Kidney glomerular epithelial cell (primary cell): ENCODE measurements at regions not wholly inside any gene's neighbourhood (a gene's known extent, or its start where the extent isn't known, plus 50 kb on each side); places are given as distances from the start of the nearest gene placed in this dataset.

Source experiments
- DNase-seq: peaks from one replicate; lab custom pipeline; 2025; lab: John Stamatoyannopoulos, UW

DNA sequence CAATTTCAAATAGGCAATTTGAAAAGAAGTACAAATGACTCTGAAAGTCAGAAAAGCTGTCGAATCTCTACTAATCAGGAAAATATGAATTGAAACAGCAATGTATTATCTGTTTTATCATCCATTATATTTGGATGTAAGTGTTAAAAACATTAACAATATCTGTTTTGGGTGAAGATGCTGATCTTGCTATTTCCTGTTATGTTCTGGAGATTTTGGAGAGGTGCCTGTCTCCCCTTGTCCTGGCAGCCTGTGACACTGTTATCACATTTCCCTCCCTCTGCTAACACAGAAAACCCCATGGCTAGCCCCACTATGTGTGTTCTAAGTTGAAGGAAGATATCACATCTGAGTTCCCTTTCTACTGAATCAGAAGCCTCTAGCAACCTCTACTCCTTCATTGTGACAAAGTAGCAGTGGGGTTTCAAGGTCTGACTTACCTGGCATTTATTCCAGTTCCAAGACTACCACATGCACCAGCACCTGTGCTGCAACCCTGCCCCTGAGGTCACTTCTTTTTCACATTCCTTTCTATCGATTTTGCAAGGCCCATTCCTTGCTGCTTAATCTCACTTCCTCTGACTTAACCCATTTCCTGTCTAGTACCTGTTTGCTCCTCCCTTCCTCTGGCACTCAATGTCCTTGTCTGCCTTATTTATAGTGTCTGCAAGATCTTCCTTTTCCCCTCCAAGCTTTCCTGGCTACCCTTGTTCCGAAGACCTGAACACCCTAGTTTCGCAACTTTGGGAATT, 95.5 kb upstream of the COL8A1 start:
- DNase-seq, result no peak

DNA sequence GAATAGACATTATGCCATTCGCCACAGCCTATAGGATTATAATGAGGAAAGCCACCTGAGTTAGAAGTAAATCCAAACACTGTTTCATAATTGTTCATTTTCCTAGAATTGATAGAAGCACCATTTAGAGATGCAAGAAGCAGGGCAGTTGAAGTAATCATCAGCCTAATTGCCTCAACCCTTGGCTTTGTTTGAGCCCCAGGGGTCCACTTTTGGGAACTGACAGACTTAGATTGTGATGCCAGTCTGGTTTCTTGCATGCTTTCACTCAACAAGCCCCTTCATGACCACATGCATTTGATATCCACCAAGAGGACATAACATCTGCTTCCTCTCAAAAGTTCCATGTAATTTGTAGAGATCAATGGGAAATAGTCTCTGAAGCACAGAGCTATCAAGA, 97.2 kb upstream of the COL8A1 start:
- no peak for DNase-seq

DNA sequence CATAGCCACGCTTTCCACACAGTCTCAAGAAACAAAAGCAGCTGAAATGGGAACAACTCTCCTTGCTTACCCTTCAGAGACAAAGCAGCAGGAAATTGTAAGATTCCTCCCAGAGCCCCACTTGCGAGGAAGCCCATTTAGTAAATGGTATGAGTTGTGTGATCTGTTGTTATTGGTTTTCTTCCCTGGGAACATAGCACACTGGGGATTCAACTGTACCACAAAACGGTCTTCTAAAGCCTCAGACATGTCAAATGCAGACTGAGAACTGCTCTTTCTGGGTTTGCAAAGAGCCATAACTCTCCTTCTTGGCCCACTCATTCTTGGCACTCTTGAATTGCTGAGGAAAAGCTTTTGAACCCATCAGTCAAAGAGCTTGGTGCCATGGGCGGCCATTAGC, 101.0 kb upstream of the COL8A1 start:
- DNase-seq, result no peak

DNA sequence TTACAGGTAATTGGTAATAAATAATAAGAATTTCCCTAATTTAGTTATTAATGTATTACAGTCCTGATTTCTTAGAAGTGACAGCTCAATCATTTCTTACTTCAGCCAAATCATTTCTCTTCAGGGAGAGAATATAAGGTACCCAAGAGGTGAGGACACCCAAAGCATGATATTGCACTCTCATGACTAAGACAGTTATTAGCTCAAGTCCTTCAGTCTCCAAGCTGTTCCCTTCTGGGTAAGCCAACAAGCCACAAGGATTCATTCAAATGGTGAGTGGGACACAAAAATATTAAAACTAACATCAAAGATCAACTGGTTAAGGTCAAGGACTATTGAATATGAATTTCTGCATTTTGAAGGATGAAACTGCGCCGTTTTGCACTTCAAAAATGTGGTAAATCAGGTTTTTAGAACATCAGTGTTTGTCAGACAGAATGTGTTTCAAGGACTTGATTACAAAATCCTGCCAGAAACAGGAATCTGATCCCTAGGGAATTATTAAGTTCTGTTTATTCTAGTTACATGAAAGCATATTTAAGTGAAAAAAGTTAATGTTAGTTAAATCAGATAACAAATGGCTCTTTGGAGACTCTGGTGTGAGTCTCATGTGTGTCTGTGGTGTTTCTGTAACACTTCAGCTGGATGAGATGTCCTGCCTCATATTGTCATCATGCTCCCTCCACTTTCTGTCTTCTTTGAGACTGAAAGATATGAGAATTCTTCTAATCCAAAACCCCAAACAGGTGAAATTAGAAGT, 101.7 kb upstream of the COL8A1 start:
- DNase-seq, result no peak

DNA sequence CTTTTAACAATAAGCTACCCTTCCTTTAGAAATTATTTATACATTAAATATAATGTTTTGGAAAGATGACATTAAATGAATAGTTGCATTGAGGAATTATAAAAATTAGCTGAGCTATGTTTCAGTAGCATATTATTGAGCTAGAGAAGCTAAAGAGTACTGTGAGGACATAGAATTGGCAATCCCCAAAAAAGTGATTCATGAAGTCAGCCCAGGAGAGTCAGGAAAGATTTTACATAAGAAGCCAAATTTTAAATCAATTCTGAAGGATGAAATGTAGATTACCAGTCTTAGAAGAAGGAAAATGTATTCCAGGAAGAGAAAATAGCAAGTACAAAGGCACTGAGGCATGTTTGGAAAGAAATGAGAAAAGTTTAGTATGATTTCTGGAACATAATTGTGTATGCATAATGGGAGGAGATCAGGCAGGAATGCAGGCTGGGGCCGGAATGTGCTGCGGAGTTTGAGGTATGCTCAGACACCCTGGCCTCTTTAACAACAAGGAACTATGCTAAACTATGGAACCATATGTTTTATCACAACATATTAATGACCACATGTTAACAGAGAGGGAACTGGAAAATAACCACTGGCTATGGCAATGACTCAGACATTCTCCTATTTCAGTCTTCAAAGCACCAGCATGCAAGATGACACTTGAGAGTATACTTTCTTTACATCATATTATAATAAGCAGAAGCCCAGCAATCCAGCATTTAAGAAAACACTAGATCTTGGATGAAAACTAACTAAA, 103.3 kb upstream of the COL8A1 start:
- no peak for DNase-seq

DNA sequence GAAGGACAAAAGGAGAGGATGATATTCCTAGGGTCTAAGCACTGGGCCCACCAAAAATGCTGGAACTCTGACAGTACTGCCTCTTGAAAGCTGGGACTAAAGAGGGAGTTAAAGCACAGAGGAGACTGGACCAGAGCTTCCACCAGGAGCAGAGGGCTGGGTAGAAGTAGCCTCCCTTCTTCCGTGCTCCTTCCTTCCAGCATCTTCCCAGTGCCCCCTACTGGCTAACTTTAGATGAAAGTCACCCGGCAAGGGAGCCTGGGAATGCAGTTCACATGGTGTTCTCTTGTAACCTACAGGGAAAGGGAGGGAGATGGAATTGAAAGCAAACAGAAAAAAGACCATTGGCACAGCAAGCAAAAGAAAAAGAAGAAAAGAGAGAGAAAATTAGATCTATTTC, 106.1 kb upstream of the COL8A1 start:
- peak; percentile 42 for DNase-seq

DNA sequence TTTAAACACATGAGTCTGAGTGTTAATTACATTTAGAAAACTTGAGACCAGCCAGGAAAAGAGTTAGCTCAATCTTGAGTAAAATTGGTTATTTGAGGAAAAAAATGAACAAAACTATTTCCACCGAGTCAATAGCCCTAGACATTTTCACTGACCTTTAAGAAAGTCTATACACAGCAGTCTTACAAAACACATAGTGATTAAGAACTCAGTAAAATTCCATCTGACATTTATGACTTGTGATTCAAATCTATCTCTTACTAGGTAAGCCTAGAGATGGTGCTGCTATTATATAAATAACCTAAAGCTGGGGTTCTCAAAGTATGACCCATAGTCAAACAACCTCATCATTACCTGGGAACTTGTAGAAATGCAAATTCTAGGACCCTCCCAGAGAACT, 109.1 kb upstream of the COL8A1 start:
- no peak for DNase-seq

DNA sequence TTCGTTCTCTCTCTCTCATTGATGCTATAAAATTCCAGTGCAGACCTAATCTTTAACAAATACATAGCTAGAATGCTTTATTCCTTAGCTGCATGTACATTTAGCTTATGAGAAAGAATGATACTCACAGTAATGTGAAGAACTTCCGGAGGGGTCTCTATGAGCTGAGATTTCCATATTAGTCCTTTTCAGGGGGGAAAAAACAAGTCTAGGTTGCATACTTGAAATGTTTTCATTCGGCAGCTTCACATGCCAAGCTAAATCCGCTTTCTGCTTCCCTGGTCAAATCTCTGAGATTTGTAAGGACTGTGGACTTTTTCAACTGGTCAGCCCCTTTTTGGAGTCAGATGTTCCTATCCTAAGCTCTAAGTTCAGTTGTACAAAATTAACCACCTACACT, 111.5 kb upstream of the COL8A1 start:
- DNase-seq, result no peak

DNA sequence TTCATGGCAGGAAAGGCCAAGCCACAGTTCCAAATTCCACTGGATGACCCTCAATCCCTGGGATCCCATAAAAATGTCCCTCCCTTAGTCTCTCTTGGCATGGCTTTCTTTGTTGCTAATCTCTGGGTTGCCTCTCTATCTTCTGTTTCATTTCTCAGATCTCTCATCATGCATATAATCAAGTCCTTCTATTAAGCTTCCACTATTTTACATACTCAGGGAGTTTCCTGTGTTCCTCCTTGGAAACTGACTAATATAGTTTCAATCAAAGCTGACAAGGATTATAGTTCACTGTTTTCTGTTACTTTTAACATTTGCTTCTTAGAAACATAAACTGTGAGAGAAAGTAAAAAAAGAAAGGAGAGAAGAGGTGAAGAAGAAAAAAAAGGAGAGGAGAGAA, 113.8 kb upstream of the COL8A1 start:
- DNase-seq, result no peak

DNA sequence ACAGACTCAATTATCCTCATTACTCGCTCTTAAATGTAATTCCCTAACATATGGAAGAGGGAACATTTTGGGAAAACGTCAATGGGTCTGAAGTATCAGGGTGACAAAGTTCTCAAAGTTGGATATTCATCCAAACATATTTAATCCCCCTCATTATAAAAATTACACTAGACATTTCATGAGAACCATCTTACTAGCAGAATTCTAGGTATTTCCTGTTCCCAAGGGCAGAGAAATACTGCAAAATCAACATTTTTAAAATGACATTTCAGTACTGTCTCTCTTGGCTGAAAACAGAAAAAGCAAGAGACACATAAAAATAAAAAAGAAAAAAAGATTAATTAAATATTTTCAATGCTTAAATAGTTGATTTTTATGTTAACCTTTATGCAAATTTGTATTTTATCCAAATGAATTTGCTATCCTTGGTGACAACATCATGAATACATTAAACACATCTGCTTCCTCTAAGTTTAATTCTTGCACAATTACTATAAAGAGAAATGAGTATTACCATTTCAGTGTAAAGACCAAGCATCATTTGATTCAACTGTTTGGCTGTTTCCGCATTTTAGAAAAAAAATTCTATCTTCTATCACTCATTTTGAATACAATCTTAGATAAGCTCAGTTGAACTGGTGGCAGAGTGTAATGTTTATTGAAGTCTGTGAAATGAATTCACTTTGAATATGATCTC, 114.8 kb upstream of the COL8A1 start:
- DNase-seq, result no peak

DNA sequence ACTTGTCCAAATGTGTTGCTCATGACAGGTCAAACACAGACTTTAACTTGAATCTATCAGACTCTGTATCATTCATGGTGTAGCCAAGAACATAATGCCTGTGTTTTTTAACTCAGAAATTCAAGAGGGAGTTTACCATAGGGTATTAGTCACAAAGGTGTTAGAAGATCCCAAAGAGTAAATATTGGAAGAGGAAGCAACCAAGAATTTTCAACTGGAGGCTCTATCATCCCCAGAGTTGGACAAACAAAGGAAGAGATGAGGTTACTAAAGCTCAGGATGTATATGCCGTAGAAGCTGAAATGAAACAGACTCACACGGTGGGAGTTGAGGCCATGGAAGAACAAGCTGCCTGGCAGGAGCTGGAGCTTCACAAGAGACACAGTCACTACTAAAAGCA, 116.2 kb upstream of the COL8A1 start:
- DNase-seq, result no peak

DNA sequence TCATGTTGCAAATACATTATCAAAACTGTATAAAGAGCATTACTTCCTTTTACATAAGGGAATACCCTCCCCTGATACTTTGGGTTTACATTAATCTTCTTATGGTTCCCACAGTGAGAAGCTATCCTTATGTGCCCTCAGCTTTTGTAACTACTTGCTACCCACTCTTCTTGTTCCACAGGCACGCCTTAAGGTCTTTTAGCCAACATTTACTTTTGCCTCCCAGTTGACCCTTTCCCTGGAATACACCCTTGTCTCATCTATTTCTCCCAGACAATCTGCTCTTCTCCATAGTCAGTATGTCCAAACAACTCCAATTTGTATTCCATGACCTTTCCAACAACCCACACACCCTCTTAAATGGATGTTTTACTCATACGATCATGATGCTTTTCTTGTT, 116.8 kb upstream of the COL8A1 start:
- DNase-seq, result no peak

DNA sequence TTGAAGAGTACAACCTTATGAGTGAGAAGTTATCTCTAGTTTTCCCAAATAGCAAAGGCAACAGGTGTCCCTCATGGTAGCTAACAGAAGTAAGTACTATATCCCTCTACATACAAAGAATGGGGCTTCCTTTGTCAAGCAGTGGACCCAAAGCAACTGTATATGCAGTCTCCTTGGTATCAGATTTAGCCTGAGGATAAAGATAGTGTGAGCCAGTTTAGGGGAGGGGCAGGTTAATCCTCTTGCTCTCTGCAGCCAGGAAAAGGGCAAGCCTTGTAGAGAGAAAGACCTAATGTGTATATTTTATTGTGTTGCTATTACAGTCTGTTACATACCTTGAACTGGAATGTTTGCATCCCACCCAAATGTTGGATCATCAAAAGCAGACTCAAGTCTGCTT, 117.9 kb upstream of the COL8A1 start:
- DNase-seq, result no peak

DNA sequence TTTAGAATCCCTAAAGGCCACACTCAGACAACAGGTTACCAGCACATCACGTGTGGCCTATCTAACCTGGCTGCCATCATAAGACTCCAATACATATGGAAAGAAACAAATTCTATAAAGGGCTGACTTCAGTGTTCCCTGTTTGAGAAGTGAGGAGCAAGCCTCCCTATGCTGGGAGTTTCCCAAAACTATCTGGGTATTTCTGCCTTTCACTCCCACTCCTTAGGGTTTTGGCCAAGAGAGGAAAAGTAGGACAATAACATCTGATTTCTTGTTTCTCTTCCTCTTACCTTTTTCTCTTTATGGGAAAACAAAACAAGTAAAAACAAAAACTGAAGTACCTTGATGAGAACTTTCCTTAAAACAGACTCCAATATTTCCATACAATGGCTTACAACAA, 121.5 kb upstream of the COL8A1 start:
- no peak for DNase-seq

DNA sequence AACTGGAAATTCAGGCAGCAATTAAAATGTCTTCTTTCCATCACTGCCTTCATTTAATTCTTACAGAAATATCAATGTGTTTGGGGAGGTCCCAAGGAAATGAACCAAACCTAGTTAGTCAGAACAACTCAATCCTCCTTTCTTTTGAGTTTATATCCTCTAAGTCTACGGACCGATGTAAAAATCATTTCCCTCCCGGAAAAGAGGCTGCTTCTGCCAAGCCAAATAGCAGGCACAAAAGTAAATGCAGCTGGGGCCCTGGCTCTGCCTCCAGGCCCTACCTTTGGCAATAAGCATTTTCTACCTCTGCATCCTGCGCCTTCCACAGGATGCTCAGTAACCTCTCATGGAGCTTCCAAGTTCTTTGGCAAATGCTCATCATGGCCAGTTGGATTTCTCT, 122.5 kb upstream of the COL8A1 start:
- no peak for DNase-seq

DNA sequence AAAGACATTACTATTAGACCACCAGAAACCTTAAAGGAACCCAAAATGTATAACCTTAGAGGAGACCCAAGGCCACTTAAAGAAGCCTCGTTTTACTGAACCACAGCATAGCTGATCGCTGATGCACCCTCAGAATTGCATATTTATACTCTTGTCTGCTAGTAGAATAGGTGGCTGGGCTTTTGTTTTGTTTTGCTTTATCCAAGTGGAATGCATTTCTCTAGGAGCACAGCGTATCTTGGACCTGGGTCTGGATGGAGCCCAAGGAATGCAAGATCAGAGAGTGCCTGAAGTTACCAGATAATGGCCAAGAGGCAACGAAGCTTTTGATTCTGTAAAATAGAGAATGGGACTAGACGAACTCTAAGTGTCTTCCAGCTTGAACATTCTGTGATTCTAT, 129.2 kb upstream of the COL8A1 start:
- peak; percentile 74 for DNase-seq

DNA sequence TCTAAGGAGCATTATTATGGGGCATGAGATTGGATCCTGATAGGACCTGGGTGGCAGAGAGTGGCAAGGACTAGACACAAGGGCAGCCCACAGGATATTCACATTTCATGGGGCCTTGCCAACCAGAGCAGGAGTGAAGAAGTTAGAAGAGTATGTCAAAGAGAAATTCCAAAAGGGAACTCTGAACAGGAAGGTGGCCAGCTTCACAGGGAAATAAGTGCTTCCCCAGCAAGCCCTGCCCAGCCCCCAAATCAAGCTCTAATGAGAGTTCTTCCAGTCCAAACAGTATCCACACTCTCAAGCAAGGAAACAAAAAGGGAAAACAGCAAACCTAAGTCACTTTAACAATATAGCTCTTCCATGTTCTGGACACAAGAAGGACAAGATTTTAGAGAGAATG, 130.2 kb upstream of the COL8A1 start:
- no peak for DNase-seq

DNA sequence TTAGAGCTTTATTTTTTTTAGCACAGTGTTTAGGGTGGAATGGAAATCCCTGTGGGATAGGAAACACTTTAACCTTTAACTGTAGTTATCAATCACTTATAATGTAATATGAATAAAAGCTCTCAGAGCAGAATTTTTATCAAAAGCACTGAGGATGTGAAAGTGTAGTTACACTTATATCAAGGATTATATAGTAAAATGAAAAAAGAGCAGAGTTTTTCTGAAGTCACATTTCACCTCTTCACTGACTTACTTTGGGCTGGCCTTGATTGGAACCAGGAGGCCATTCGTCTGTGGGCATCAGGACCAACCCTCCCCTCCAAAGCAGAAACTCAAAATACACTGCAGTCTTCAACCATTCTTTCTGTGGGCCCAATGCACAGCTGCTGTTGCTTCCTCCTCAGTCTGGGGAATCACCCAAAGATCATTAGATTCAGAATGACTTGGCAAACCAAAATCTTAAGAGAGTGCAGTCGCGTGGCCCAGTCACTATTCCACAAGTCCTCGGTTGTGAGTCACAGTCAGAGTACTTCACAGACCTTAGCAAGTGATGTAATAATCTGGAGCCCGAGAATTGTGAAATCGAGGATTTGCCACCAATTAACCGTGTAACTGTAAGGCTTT, 132.6 kb upstream of the COL8A1 start:
- no peak for DNase-seq

DNA sequence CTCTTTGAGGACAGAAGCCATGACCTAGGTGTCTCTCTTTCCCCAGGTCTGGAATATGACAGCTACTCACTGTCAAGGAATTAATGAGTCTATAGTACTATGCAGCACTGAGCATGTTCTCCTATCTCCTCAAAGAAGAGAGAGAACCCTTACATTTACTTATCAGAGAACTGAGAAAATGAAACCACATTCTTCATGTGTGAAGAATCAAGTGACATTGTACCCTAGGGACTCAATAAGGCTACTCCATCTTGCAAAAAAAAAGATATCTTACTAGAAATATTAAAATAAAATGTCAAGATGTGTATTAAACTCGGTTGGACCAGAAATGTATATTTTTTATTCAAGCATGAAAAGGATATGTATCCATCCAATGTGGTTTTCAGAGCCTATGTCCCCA, 133.2 kb upstream of the COL8A1 start:
- no peak for DNase-seq

DNA sequence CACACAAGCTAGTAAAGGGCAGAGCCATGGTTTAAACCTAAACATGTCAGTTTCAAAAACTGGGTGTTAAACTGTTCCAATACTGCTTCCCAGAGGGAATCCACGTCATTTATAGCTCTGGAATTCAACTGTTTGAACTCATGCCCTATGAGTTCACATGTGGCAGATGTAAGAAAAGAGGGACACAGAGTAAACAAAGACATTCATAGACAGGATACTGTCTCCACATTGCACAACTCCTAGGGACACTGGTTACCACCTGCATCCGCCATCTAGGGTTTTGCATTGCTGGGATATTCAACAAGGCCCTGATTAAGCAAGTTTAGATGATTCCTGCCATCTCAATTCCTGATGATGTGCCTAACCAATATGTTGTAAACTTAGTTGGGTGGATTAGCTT, 134.1 kb upstream of the COL8A1 start:
- no peak for DNase-seq

DNA sequence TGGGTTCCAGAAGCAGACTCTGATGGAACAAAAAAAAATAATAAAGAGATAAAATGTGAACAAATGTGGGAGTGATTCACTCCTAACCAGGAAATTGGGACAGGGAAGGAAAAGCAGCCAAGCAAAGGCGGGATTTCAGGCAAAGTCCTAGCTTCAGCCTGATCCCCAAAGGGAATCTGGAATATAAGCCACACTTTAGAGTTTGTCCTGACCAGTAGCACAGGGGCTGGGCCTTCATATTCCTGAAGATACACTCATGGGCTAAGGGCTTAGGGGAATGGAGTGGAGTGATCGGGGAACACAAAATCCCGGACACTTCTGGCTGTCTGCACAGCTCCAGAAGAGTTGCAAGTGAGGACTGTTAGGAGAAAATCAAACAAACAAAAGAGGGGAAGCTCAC, 135.0 kb upstream of the COL8A1 start:
- DNase-seq, result no peak

DNA sequence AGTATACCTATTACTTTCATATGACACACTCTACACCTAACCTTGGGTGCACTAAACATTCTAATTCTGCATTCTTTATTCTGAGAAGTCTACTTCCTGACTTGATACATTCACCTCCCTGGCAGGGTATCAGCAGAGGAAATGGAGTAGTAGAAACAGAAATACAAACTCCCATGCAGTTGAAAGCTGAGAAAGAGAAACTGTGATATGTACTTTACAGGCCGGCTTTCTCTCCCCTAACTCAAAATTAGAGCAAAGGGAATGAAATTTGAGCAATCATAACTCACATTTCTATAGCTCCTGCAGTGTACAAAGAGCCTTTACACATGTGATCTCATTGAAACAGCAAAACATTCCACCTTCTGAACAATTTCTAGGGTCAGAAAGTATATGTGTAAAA, 135.5 kb upstream of the COL8A1 start:
- DNase-seq, result peak; percentile 44
